Activated CD4-positive, alpha-beta T cell treated with anti-CD3 and anti-CD28 coated beads, Interleukin-2, amount 50 U/mL, for 4 hours (primary cell): ENCODE measurements at regions not wholly inside any gene's neighbourhood (a gene's known extent, or its start where the extent isn't known, plus 50 kb on each side); places are given as distances from the start of the nearest gene placed in this dataset.

Source experiments
- DNase-seq, 2 experiments: peaks; one replicate each; pipeline ENCODE4 v3.0.0-alpha.2; 2020

DNA sequence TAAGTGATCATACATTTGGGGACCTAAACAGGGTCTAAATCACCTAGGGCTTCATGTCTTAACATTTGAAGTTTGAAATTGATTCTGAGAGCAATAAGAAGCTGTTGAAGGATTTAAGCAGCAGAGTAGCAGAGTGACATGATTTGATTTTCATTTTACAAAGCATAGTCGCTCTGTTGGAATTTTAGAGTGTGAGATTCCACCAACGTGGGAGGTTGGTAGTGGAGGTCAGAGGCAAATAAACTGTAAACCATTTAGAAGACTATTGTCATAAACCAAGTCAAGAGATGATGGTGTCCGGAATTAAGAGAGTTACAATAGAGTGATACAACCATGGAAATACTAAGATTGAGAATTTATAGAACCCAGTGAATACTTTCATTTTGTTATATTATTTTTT lies 52.7 kb upstream of the ZDHHC17 start:
- no peak for DNase-seq

GRCh38 chr12:76713130-76713529 lies 50.8 kb upstream of the ZDHHC17 start:
- no peak for DNase-seq

- DNase-seq = no peak
These were observed 49.9 kb upstream of the ZDHHC17 start for GRCh38 chr12:76713986-76714385.
